ENCODE measurements at regions not wholly inside any gene's neighbourhood (a gene's known extent, or its start where the extent isn't known, plus 50 kb on each side); places are given as distances from the start of the nearest gene placed in this dataset.

DNA sequence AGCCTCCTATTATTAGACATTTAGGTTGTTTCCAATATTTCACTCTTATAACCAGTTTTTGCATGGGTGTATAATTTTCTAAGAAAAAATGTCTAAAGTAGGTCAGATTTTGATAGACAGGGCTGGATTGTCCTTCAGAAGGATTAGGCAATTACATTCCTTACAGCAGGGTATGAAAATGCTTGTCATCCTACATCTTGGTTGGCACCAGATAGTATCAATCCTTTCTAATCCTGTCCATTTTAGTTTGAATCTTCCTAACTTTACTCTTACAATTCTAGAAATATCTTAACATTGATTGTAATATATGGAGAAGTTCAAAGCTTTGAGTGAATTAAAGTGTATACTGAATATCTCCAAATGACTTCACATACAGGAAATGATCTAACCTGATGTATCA is 63.0 kb upstream of the ZBED5 start:
- H3K27me3 ChIP-seq (replicated peaks; ENCODE audit: insufficient read depth, low read depth, low read length, poor library complexity): no peaks in the 10 kb centered on the region
- no peaks in the 10 kb centered on the region for H3K9me3 ChIP-seq (ENCODE audit: low read depth, low read length, poor library complexity, severe bottlenecking)
- no peaks in the 10 kb centered on the region for H3K36me3 ChIP-seq (ENCODE audit: insufficient read depth, low read length, poor library complexity, severe bottlenecking)
- CTCF ChIA-PET: no interaction called here
- POLR2A ChIA-PET (ENCODE audit: low non-redundant PET): no interaction called here
- BruUV-seq (replicated peaks): no TSS peak
- DNase-seq (ENCODE audit: low spot score): no peak
- no peak overlapping the region for H3K27ac ChIP-seq (ENCODE audit: low read depth, low read length, poor library complexity, severe bottlenecking)
- intact Hi-C loops (cut with micrococcal nuclease; ENCODE audit: unreplicated experiment): no loop called here
- no peaks in the 10 kb centered on the region for H3K4me1 ChIP-seq (ENCODE audit: insufficient read depth, low read length, poor library complexity, severe bottlenecking)
- H3K4me3 ChIP-seq (ENCODE audit: low read depth, low read length, poor library complexity, severe bottlenecking): no peak overlapping the region
- TF ChIP-seq, protein P1, sequence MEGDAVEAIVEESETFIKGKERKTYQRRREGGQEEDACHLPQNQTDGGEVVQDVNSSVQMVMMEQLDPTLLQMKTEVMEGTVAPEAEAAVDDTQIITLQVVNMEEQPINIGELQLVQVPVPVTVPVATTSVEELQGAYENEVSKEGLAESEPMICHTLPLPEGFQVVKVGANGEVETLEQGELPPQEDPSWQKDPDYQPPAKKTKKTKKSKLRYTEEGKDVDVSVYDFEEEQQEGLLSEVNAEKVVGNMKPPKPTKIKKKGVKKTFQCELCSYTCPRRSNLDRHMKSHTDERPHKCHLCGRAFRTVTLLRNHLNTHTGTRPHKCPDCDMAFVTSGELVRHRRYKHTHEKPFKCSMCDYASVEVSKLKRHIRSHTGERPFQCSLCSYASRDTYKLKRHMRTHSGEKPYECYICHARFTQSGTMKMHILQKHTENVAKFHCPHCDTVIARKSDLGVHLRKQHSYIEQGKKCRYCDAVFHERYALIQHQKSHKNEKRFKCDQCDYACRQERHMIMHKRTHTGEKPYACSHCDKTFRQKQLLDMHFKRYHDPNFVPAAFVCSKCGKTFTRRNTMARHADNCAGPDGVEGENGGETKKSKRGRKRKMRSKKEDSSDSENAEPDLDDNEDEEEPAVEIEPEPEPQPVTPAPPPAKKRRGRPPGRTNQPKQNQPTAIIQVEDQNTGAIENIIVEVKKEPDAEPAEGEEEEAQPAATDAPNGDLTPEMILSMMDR (conservative IDR thresholded peaks at IDR 0.05; ENCODE audit: low read depth, low read length): no peak
- no peak for TF ChIP-seq EZH2 (IDR thresholded peaks at IDR 0.05; ENCODE audit: borderline replicate concordance, low read depth, low read length, poor library complexity, severe bottlenecking)

DNA sequence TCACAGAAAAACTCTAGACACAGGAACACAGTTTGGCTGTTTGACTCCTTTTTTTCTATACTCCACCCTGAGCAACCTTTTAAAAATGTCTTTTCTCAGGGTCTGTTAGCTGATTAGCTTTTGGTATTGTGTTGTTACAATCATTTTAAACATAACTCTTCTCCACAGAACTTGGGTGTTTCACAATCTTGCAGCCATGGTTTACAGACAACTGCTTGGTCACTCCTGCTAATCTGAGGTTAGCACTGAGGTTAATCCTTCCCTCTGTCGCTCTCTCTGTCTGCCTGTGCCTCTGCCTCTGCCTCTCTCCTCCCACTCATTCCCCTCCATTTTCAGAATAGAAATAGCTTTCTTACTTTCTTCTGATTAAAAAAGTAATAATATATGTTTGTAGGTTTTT is 62.4 kb upstream of the ZBED5 start:
- no peak for TF ChIP-seq EZH2 (IDR thresholded peaks at IDR 0.05; ENCODE audit: borderline replicate concordance, low read depth, low read length, poor library complexity, severe bottlenecking)
- TF ChIP-seq, protein P1 (conservative IDR thresholded peaks at IDR 0.05; ENCODE audit: low read depth, low read length): no peak
- no peaks in the 10 kb centered on the region for H3K27me3 ChIP-seq (replicated peaks; ENCODE audit: insufficient read depth, low read depth, low read length, poor library complexity)
- H3K4me1 ChIP-seq (ENCODE audit: insufficient read depth, low read length, poor library complexity, severe bottlenecking): no peaks in the 10 kb centered on the region
- H3K36me3 ChIP-seq (ENCODE audit: insufficient read depth, low read length, poor library complexity, severe bottlenecking): no peaks in the 10 kb centered on the region
- BruUV-seq (replicated peaks): no TSS peak
- no peak overlapping the region for H3K4me3 ChIP-seq (ENCODE audit: low read depth, low read length, poor library complexity, severe bottlenecking)
- CTCF ChIA-PET: no interaction called here
- intact Hi-C loops (cut with micrococcal nuclease; ENCODE audit: unreplicated experiment): no loop called here
- DNase-seq (ENCODE audit: low spot score): no peak
- H3K9me3 ChIP-seq (ENCODE audit: low read depth, low read length, poor library complexity, severe bottlenecking): no peaks in the 10 kb centered on the region
- POLR2A ChIA-PET (ENCODE audit: low non-redundant PET): no interaction called here
- H3K27ac ChIP-seq (ENCODE audit: low read depth, low read length, poor library complexity, severe bottlenecking): no peak overlapping the region

DNA sequence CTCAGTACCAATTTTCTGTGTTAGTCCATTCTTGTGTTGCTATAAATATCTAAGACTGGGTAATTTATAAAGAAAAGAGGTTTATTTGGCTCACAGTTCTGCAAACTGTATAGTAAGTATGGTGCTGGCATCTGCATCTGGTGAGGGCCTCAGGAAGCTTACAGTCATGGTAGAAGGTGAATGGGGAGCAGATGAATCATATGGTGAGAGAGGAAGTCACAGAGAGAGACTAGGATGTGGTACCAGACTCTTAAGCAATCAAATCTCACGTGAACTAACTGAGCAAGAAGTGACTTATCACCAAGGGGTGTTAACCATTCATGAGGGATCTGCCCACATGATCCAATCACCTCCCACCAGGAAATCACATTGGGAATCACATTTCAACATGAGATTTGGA is 60.8 kb upstream of the ZBED5 start:
- POLR2A ChIA-PET (ENCODE audit: low non-redundant PET): no interaction called here
- no peaks in the 10 kb centered on the region for H3K4me1 ChIP-seq (ENCODE audit: insufficient read depth, low read length, poor library complexity, severe bottlenecking)
- no peak for TF ChIP-seq EZH2 (IDR thresholded peaks at IDR 0.05; ENCODE audit: borderline replicate concordance, low read depth, low read length, poor library complexity, severe bottlenecking)
- TF ChIP-seq, protein P1 (conservative IDR thresholded peaks at IDR 0.05; ENCODE audit: low read depth, low read length): no peak
- H3K27me3 ChIP-seq (replicated peaks; ENCODE audit: insufficient read depth, low read depth, low read length, poor library complexity): no peaks in the 10 kb centered on the region
- no peak overlapping the region for H3K4me3 ChIP-seq (ENCODE audit: low read depth, low read length, poor library complexity, severe bottlenecking)
- H3K36me3 ChIP-seq (ENCODE audit: insufficient read depth, low read length, poor library complexity, severe bottlenecking): no peaks in the 10 kb centered on the region
- CTCF ChIA-PET: no interaction called here
- intact Hi-C loops (cut with micrococcal nuclease; ENCODE audit: unreplicated experiment): no loop called here
- no peak overlapping the region for H3K27ac ChIP-seq (ENCODE audit: low read depth, low read length, poor library complexity, severe bottlenecking)
- no peak for DNase-seq (ENCODE audit: low spot score)
- no TSS peak for BruUV-seq (replicated peaks)
- H3K9me3 ChIP-seq (ENCODE audit: low read depth, low read length, poor library complexity, severe bottlenecking): no peaks in the 10 kb centered on the region

Data from A673 (cell line).